ENCODE measurements at regions not wholly inside any gene's neighbourhood (a gene's known extent, or its start where the extent isn't known, plus 50 kb on each side); places are given as distances from the start of the nearest gene placed in this dataset.

- DNase-seq (ENCODE audit: low read depth), result no peak
These were observed 1193.6 kb downstream of the UQCRFS1 start for GRCh38 chr19:28019371-28019770.

- no peak for DNase-seq (ENCODE audit: low read depth)
These were observed 1194.5 kb downstream of the UQCRFS1 start for GRCh38 chr19:28018499-28018898.

- no peak for DNase-seq (ENCODE audit: low read depth)
These were observed 1198.1 kb downstream of the UQCRFS1 start for GRCh38 chr19:28014615-28015405.

- DNase-seq (ENCODE audit: low read depth), result no peak
These were observed 1200.6 kb downstream of the UQCRFS1 start for GRCh38 chr19:28012361-28012760.

- no peak for DNase-seq (ENCODE audit: low read depth)
These were observed 1202.3 kb downstream of the UQCRFS1 start for GRCh38 chr19:28010656-28011055.

- no peak for DNase-seq (ENCODE audit: low read depth)
These were observed 1203.3 kb downstream of the UQCRFS1 start for GRCh38 chr19:28009696-28010095.

- DNase-seq (ENCODE audit: low read depth), result no peak
These were observed 1204.3 kb downstream of the UQCRFS1 start for GRCh38 chr19:28008695-28009094.

GRCh38 chr19:28003543-28003942 is 1209.4 kb downstream of the UQCRFS1 start:
- DNase-seq (ENCODE audit: low read depth), result no peak

- no peak for DNase-seq (ENCODE audit: low read depth)
These were observed 1215.9 kb downstream of the UQCRFS1 start for GRCh38 chr19:27997069-27997468.

- no peak for DNase-seq (ENCODE audit: low read depth)
These were observed 1219.1 kb downstream of the UQCRFS1 start for GRCh38 chr19:27993619-27994570.

- DNase-seq (ENCODE audit: low read depth), result no peak
These were observed 1226.7 kb downstream of the UQCRFS1 start for GRCh38 chr19:27986299-27986698.

- DNase-seq (ENCODE audit: low read depth), result no peak
These were observed 1237.4 kb downstream of the UQCRFS1 start for GRCh38 chr19:27975419-27976005.

- DNase-seq (ENCODE audit: low read depth), result no peak
These were observed 1238.9 kb downstream of the UQCRFS1 start for GRCh38 chr19:27974082-27974513.

GRCh38 chr19:27972291-27973040 is 1240.5 kb downstream of the UQCRFS1 start:
- no peak for DNase-seq (ENCODE audit: low read depth)

GRCh38 chr19:27971869-27972268 is 1241.1 kb downstream of the UQCRFS1 start:
- no peak for DNase-seq (ENCODE audit: low read depth)

- no peak for DNase-seq (ENCODE audit: low read depth)
These were observed 1241.9 kb downstream of the UQCRFS1 start for GRCh38 chr19:27971071-27971470.

GRCh38 chr19:27966390-27966816 is 1246.5 kb downstream of the UQCRFS1 start:
- no peak for DNase-seq (ENCODE audit: low read depth)

GRCh38 chr19:27964185-27964584 is 1248.8 kb downstream of the UQCRFS1 start:
- DNase-seq (ENCODE audit: low read depth), result no peak

GRCh38 chr19:27962264-27962663 is 1250.7 kb downstream of the UQCRFS1 start:
- DNase-seq (ENCODE audit: low read depth), result no peak

- no peak for DNase-seq (ENCODE audit: low read depth)
These were observed 1257.2 kb downstream of the UQCRFS1 start for GRCh38 chr19:27955485-27956480.

All from activated T-helper 9 cell treated with anti-CD3 and anti-CD28 coated beads, Interleukin-2, amount 50 U/mL, for 16 hours (primary cell).